Right hindlimb (tissue), 1 donor: ENCODE measurements at regions not wholly inside any gene's neighbourhood (a gene's known extent, or its start where the extent isn't known, plus 50 kb on each side); places are given as distances from the start of the nearest gene placed in this dataset.

ENCODE experiments used
- DNase-seq: peaks from one replicate; pipeline ENCODE4 v3.0.0-alpha.2; 2018

GRCh38 chr18:24954341-24954740 lies 397.6 kb downstream of the ZNF521 start:
- DNase-seq: no peak

GRCh38 chr18:24958001-24958400 lies 394.0 kb downstream of the ZNF521 start:
- DNase-seq: no peak

DNA sequence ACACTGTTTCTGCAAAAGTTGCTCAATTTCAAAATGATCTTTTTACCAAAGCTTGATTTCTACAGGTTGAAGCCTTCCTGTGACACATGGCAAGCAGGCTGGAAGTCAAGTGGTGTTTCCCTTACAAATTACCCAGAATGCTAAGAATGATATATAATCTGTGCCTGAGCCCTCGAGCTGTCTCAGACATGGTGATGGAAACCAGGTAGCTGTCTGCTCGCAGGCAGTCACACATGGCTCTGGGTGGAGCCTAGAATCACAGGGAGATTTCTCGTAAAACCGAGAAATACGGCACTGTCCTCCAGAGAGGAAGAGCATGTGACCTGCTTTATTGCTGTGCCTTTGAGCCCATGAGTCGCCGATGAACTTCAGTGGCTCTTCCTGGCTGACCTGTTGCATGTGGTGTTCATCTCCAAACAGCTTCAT lies 392.9 kb downstream of the ZNF521 start:
- no peak for DNase-seq

- no peak for DNase-seq
Measured at GRCh38 chr18:24964216-24964615, 387.8 kb downstream of the ZNF521 start.

GRCh38 chr18:24968238-24968775 lies 383.7 kb downstream of the ZNF521 start:
- no peak for DNase-seq

GRCh38 chr18:24972577-24972976 lies 379.4 kb downstream of the ZNF521 start:
- DNase-seq: no peak

DNA sequence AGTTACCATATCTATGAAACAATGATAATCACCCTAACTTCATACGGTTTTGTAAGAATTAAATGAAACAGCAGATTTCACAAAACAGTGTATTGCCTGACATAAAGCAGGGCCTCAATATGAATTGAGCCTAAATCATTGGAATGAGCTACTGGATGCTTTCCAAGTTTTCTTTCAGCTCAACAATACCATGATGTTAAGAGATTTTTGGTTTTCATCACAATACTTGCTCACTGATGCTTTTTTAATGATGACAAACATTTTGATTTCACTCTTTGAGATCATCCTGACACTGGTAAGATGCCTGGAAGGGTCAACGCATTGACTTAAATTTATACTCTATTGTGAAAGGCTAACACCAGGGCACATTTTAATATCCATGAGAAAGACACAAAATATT lies 377.5 kb downstream of the ZNF521 start:
- no peak for DNase-seq

DNA sequence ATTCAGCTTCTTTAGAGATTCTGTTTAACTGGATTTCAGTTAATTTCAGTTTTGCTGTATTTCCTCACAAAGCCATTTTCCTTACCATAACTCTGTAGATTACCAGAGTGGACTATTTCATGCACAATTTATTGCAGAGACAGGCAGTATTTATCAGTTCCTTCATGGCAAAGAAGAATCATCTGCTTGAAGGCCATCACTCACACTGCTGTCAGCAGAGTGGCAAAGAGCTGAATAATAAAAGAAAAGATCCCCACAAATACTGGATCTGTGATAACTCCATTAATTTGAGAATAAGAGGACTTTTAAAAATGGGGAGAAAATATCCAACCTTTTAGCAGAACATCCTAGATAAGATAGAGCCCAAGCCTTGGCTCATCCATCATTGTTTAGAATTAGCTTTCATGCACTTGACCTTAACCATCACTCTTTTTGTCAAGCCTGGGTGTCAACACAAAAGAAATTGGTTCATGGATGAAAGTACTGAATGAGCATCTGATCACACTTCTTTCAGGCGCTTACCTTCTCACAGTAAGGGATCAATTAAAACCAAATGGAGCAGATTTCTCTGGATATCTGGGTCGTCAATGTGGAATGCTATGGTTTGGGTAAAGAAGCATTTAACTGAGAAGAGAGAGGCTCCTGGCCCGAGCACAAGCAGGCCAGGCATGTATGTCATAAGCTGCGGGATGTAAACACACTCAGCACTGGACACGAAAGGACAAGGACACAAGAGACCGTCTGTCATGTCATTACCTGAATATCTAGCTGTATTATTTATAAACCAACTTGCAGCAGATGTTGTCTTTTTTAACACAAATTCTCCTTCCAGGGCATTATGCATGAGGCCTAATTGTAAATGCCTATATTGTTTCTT lies 376.2 kb downstream of the ZNF521 start:
- DNase-seq: no peak

DNA sequence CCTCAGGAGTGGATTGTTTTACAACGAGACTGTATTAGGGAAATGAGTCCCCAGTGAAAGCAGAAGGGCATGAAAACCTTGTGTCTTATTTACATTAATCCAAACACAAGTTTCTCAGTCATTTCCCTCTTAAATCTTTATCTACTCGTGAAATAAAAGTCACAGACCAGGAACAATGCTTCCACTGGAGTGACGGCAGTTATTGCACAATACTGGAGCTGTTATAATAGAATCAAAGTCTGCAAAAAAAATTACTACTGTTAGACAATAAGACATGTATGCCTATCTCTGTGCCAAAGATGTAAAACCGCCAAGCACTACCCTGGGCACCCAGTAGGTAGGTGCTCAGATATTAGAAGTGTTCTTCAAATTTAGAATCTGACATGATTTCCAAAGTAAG lies 375.5 kb downstream of the ZNF521 start:
- no peak for DNase-seq

GRCh38 chr18:24979235-24979634 lies 372.7 kb downstream of the ZNF521 start:
- no peak for DNase-seq

- no peak for DNase-seq
Measured at GRCh38 chr18:24982831-24983230, 369.1 kb downstream of the ZNF521 start.

DNA sequence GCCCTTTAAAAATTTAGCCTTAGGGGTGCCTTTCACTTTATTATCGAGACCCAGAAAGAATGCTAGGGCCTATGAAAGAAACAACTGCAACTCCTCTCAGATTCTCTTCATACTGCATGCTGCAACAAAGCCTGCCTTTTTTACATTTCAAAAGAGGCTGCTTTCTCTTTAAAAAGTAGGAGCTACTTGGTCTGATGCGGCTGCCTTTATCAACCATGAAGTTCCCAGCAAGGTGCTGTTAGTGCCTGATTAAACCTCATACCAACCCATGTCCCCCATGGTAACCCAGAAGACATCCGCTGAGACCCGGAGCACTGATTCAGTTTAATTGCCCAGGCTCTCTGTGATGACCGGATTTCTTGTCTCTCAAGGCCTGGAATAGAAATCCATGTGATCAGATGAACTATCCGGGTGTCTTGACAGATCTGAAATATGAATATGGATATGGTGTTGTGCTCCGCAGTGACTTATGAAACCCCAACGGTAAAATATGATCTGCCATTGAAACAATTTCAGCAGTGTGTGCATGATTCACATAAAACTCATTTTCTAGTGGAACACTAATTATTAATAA lies 368.3 kb downstream of the ZNF521 start:
- DNase-seq: no peak

GRCh38 chr18:24985586-24985985 lies 366.4 kb downstream of the ZNF521 start:
- DNase-seq: no peak

- no peak for DNase-seq
Measured at GRCh38 chr18:24986666-24987302, 365.2 kb downstream of the ZNF521 start.

DNA sequence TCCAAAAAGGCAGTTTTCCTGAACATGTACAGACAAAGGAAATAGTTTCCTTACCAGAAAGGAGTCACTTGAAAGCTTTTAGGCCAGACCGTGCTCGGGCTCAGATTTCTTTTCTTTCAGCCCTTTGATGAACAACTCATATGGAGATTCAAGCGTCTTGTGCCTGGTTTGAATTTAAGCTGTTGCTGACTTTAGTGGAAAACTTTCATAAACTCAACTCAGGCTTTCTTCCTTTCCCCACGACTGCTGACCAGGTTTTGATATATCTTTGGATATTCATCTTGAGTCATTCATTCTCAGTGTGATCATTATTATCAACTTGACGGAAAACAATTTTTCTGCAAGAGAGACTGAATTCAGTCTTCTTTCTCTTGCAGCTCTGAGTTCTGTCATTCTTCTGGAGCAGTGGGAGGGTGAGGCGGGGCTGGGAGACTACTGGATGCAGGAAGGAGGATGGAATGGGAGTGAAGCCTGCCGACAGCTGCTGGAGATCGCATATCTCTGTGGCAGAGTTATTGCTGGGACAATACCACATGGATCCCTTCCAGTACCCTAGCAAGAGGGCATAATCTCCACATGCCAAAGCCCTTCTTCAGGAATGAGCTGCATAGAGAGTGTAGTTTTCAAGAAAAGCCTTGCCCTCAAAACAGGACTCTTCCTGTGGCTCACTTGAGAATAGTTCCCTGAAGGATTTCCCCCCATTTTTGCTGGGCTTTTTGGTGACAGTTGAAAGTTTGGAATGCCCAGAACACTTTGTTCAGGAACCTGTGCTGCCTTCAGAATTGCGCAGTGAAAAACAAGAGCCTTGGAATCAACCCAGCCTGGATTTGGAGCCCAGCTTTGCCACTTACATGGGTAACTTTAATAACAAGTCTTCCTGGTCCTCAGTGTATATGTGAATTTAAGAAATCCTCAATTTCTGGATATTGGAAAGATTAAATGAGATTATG lies 364.4 kb downstream of the ZNF521 start:
- DNase-seq: peak; percentile 86

DNA sequence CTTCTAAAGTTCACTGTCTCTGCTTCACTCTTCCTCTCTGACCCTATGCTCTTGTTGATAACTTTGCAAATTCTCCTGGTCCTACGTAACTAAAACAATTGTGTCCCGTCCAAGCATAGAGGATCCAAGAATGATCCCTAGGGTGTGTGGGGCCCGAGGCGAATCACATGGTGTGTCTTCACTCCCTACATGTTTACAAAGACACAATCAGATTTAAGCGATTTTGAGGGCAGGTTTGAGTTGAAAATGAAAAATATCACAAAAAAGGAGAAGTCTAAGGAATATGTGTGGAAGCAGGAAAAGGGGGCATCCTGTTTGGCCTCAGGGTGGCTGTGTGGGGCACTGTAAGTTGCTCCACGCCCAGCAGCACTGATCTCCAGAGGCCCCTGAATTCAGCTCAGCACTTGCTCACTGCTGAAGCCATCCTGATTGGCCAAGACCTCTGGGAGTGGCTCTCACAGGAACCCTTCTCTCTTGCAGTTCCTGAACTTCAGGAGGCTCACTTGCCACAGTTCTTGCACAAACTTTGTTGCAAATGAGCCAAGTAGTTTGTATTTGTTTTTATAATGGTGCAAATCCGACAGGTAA lies 363.6 kb downstream of the ZNF521 start:
- no peak for DNase-seq

DNA sequence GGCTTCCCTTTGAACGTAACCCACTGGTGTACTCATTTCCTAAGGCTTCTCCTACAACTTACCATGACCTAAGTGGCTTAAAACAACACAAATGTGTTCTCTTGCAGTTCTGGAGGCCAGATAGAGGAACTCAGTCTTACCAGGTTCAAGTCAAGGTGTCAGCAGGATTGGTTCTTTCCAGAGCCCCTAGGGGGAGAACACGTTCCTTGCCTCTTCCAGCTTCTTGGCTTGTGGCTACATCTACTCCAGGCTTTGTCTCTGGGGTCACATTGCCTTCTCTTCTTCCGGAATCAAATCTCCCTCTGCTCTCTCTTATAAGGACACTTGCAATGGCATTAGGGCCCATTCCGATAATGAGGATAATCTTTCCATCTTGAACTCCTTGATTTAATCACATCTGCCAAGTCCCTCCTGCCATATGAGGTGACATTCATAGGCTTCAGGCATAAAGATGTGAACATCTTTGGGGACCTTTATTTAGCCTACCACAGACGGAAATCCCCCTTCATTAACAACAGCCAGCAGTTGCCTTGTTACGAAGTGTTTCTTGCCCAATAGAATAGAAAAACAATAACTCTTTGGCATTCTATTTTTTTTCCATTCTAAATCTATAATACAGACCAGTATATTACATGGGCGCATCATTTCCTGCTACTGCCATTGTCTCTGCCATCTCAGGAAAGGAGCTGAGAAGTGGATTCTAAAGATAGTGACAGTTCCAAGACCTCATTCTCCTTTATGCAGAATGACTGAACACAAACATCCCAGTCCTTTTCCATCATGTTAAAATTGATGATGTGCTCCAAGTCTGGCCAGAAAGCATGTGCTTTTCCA lies 362.0 kb downstream of the ZNF521 start:
- no peak for DNase-seq

GRCh38 chr18:24990671-24991134 lies 361.3 kb downstream of the ZNF521 start:
- no peak for DNase-seq

DNA sequence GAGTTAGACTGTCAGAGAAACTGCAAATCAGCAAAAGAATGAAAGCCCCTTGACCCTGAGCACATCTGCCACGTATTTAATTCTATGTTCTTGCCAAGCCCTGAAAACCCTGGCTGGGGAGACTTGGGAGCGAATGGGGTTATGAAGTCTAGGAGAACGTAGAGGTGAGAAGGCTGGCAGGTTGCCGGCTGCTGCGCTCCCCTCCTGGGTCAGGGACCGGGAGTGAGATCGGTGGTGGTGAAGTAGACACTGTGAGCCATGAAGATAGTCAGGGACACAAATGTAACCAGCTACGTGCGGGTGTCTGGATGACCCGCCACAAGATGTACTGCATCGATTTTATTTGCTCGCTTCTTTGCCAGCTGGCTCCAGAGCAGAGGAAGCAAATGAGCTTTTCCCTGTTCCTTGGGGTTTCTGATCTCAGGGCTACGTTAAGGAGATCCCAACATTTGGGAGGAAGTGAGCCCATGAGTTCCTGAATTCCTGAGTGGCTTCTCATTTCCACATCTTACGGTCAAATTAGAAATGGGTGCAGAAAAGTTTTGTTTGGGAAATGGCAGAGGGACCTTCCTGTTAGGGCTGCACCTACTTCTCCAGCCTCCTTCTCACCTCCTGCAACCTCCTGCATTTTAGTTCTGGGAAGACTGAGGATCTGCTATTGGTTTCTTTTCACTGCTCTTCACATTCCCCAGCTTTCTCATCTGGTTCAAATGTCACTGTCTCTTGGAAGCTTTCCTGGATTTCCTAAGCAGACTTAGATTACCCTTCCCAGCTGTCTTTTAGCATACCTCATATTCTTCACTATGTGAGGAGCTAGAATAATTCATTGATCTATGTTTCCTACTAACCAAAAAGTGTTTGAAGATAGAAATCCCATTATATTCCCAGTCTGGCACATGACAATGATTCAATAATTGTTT lies 360.6 kb downstream of the ZNF521 start:
- DNase-seq: peak; percentile 70

DNA sequence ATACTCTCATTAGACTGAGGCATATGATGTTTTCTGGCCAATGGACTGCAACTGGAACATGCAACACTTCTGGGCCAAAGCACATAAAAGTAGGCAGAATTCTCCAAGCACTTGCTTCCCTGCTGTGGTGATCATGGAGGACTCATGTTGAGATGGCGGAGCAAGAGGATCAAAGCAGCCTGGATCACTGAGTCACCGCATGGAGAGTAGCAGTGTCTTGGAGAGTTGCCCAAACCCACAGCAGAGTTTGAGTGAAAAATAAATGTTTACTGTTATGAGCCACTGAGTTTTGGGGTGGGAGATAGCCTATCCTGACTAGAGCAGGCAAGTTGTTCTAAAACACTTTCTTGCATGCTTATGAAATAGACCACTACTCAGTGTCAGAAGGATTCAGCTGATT lies 359.5 kb downstream of the ZNF521 start:
- DNase-seq: no peak
